H1 (cell line): ENCODE measurements at regions not wholly inside any gene's neighbourhood (a gene's known extent, or its start where the extent isn't known, plus 50 kb on each side); places are given as distances from the start of the nearest gene placed in this dataset.

Source experiments
- CTCF ChIA-PET: fragments of 300-600 bp; sonication (Branson Sonifier 250); formaldehyde crosslinking; loops from one replicate; lab custom pipeline; 2021; ENCODE audit not compliant: partially characterized antibody; lab: Charles Lee
- POLR2A ChIA-PET: fragments of 300-600 bp; sonication (Branson Sonifier 250); formaldehyde crosslinking; loops from one replicate; lab custom pipeline; 2021; ENCODE audit warnings: inconsistent platforms; ENCODE audit not compliant: partially characterized antibody; lab: Charles Lee
- DNase-seq, 2 experiments: peaks; one replicate each; pipeline versions ENCODE4 v3.0.0 to v3.0.0-alpha.2; 2010 to 2022; ENCODE audit warnings: low spot score in 2 of 2, low read depth in 1 of 2, mixed read lengths in 1 of 2
- FAIRE-seq: peaks from 2 replicates; lab custom pipeline; 2011; peaks lifted over from hg19 to GRCh38; lab: Jason Lieb, UNC
- H2AFZ ChIP-seq: 2 replicates; pipeline ENCODE4 v1.8.1; 2012; ENCODE audit warnings: low read length, inconsistent platforms
- H2AK5ac ChIP-seq: 2 replicates; pipeline ENCODE4 v1.6.1; 2013; ENCODE audit warnings: low read depth, low read length
- H2BK120ac ChIP-seq: replicated peaks from 2 replicates; pipeline ENCODE3; 2013; ENCODE audit warnings: low read depth, low read length, inconsistent platforms
- H2BK12ac ChIP-seq: 2 replicates; pipeline ENCODE4 v1.6.1; 2013; ENCODE audit warnings: low read depth, low read length
- H2BK15ac ChIP-seq: 2 replicates; pipeline ENCODE4 v1.6.1; 2013; ENCODE audit warnings: low read length
- H2BK20ac ChIP-seq: 2 replicates; pipeline ENCODE4 v1.6.1; 2013; ENCODE audit warnings: low read length
- H2BK5ac ChIP-seq: 2 replicates; pipeline ENCODE4 v1.6.1; 2013; ENCODE audit warnings: low read depth, low read length
- H3K14ac ChIP-seq: 2 replicates; pipeline ENCODE4 v1.6.1; 2013; ENCODE audit warnings: inconsistent platforms; ENCODE audit not compliant: insufficient read length
- H3K18ac ChIP-seq: 2 replicates; pipeline ENCODE4 v1.6.1; 2013; ENCODE audit warnings: low read length; ENCODE audit errors: extremely low read depth
- H3K23ac ChIP-seq: 2 replicates; pipeline ENCODE4 v1.6.1; 2013; ENCODE audit warnings: inconsistent platforms; ENCODE audit not compliant: insufficient read length
- H3K23me2 ChIP-seq: 2 replicates; pipeline ENCODE4 v1.6.1; 2013; ENCODE audit warnings: low read depth, low read length
- H3K27ac ChIP-seq: 2 replicates; pipeline ENCODE4 v1.6.1; 2011; ENCODE audit warnings: low read depth, low read length, inconsistent platforms
- H3K27me3 ChIP-seq, 4 experiments: replicated peaks in 1 of 4; 1 replicate in 1 of 4; 2 replicates in 3 of 4; pipeline versions ENCODE4 v1.6.1 to v1.8.1; 2011 to 2013; ENCODE audit warnings: low read length in 3 of 4, mild to moderate bottlenecking in 3 of 4, inconsistent platforms in 2 of 4, mixed read lengths in 2 of 4, moderate library complexity in 1 of 4; ENCODE audit not compliant: control insufficient read depth in 3 of 4, insufficient read depth in 3 of 4; ENCODE audit errors: extremely low read depth in 1 of 4
- H3K36me3 ChIP-seq, 4 experiments: 2 replicates each; pipeline versions ENCODE4 v1.6.1 to v1.8.1; 2011 to 2013; ENCODE audit warnings: mild to moderate bottlenecking in 4 of 4, low read length in 3 of 4, moderate library complexity in 2 of 4, control low read depth in 1 of 4, inconsistent platforms in 1 of 4; ENCODE audit not compliant: insufficient read depth in 4 of 4, control insufficient read depth in 2 of 4
- H3K4ac ChIP-seq: replicated peaks from 2 replicates; pipeline ENCODE3; 2013; ENCODE audit warnings: low read length, low read depth, mixed read lengths, inconsistent platforms; ENCODE audit not compliant: insufficient read length
- H3K4me1 ChIP-seq, 4 experiments: replicated peaks in 1 of 4; 1 replicate in 1 of 4; 2 replicates in 3 of 4; pipeline versions ENCODE4 v1.6.1 to v1.8.1; 2011 to 2013; ENCODE audit warnings: low read length in 3 of 4, inconsistent platforms in 2 of 4, mixed read lengths in 1 of 4; ENCODE audit not compliant: insufficient read depth in 4 of 4, control insufficient read depth in 3 of 4
- H3K4me2 ChIP-seq, 2 experiments: 2 replicates each; pipeline versions ENCODE4 v1.6.1 to v1.8.1; 2011 to 2013; ENCODE audit warnings: low read depth in 2 of 2, low read length in 2 of 2, control low read depth in 1 of 2, inconsistent platforms in 1 of 2, mild to moderate bottlenecking in 1 of 2; ENCODE audit not compliant: insufficient read depth in 1 of 2
- H3K4me3 ChIP-seq, 4 experiments: fragments of 200-600, 300-600 bp in 1 of 4; sonication (generic), shearing (Covaris generic), sonication (Bioruptor Twin) in 1 of 4; 2 replicates each; pipeline versions ENCODE4 v1.5.1 to v1.8.1; 2011 to 2016; ENCODE audit warnings: low read length in 4 of 4, low read depth in 3 of 4, control low read depth in 2 of 4, inconsistent platforms in 2 of 4, mild to moderate bottlenecking in 2 of 4, mixed read lengths in 1 of 4, moderate library complexity in 1 of 4; ENCODE audit not compliant: insufficient read depth in 2 of 4; ENCODE audit errors: extremely low read depth in 1 of 4
- H3K56ac ChIP-seq: replicated peaks from 2 replicates; pipeline ENCODE3; 2013; ENCODE audit warnings: low read depth, mild to moderate bottlenecking, mixed read lengths, low read length, inconsistent platforms; ENCODE audit not compliant: insufficient read length
- H3K79me1 ChIP-seq: 2 replicates; pipeline ENCODE4 v1.6.1; 2013; ENCODE audit warnings: low read depth, low read length, control low read depth
- H3K79me2 ChIP-seq, 2 experiments: 2 replicates each; pipeline versions ENCODE4 v1.6.1 to v1.8.1; 2012 to 2013; ENCODE audit warnings: low read length in 2 of 2, mild to moderate bottlenecking in 2 of 2, inconsistent platforms in 1 of 2; ENCODE audit not compliant: insufficient read depth in 2 of 2, control insufficient read depth in 1 of 2
- H3K9ac ChIP-seq, 4 experiments: replicated peaks in 1 of 4; 1 replicate in 1 of 4; 2 replicates in 3 of 4; pipeline versions ENCODE4 v1.6.1 to v1.8.1; 2011 to 2013; ENCODE audit warnings: low read depth in 3 of 4, low read length in 3 of 4, control low read depth in 2 of 4, mild to moderate bottlenecking in 2 of 4, moderate library complexity in 2 of 4, inconsistent platforms in 1 of 4; ENCODE audit errors: extremely low read depth in 1 of 4
- H3K9me3 ChIP-seq, 2 experiments: 2 replicates each; pipeline versions ENCODE4 v1.6.1 to v1.8.1; 2012 to 2013; ENCODE audit warnings: mild to moderate bottlenecking in 2 of 2, moderate library complexity in 2 of 2, control low read depth in 1 of 2, inconsistent platforms in 1 of 2, low read depth in 1 of 2, low read length in 1 of 2, mixed read lengths in 1 of 2; ENCODE audit not compliant: insufficient read depth in 2 of 2
- H4K20me1 ChIP-seq, 2 experiments: replicated peaks in 1 of 2; 2 replicates each; pipeline versions ENCODE3 to v1.8.1; 2011 to 2013; ENCODE audit warnings: inconsistent platforms in 2 of 2, low read length in 2 of 2, mild to moderate bottlenecking in 1 of 2; ENCODE audit not compliant: insufficient read depth in 2 of 2, control insufficient read depth in 1 of 2
- H4K5ac ChIP-seq: 2 replicates; pipeline ENCODE4 v1.6.1; 2013; ENCODE audit warnings: low read length, low read depth, mixed read lengths, inconsistent platforms; ENCODE audit not compliant: insufficient read length
- H4K8ac ChIP-seq: 2 replicates; pipeline ENCODE4 v1.8.0; 2013; ENCODE audit warnings: mild to moderate bottlenecking, moderate library complexity, low read length, inconsistent platforms; ENCODE audit not compliant: insufficient read depth; ENCODE audit errors: extremely low read depth
- H4K91ac ChIP-seq: replicated peaks from 2 replicates; pipeline ENCODE3; 2013; ENCODE audit warnings: low read length, mixed read lengths, inconsistent platforms; ENCODE audit not compliant: insufficient read length
- ATF3 ChIP-seq: IDR thresholded peaks from 2 replicates; pipeline ENCODE4 v1.6.1; 2011; ENCODE audit warnings: low read depth, mild to moderate bottlenecking, low read length; ENCODE audit not compliant: insufficient read depth
- CBX8 ChIP-seq: fragments of 300-800, 300-1000 bp; sonication (generic); IDR thresholded peaks from 2 replicates; pipeline ENCODE4 v1.7.1; 2016; ENCODE audit warnings: low read depth, low read length, borderline replicate concordance
- E2F6 ChIP-seq: IDR thresholded peaks from 2 replicates; pipeline ENCODE4 v1.6.1; 2012; ENCODE audit warnings: inconsistent platforms
- EGR1 ChIP-seq: IDR thresholded peaks from 2 replicates; pipeline ENCODE4 v1.6.1; 2011; ENCODE audit warnings: low read depth, low read length, borderline replicate concordance
- GTF2F1 ChIP-seq: IDR thresholded peaks from 2 replicates; pipeline ENCODE4 v1.6.1; 2012; ENCODE audit warnings: low read depth, low read length, improper control_type of control experiment, borderline replicate concordance
- PHF8 ChIP-seq: fragments of 200-600 bp; sonication (generic); conservative IDR thresholded peaks from 2 replicates; pipeline ENCODE4 v1.7.1; 2012; ENCODE audit warnings: low read depth, mild to moderate bottlenecking, inconsistent platforms, low read length, moderate library complexity
- RBBP5 ChIP-seq: IDR thresholded peaks from 2 replicates; pipeline ENCODE4 v1.7.1; 2012; ENCODE audit warnings: low read depth, mild to moderate bottlenecking, inconsistent platforms, low read length, moderate library complexity, borderline replicate concordance
- SAP30 ChIP-seq: fragments of 300-600 bp; sonication (generic); IDR thresholded peaks from 2 replicates; pipeline ENCODE4 v1.7.1; 2012; ENCODE audit warnings: low read length, moderate library complexity, mild to moderate bottlenecking, inconsistent platforms; ENCODE audit not compliant: insufficient read depth, insufficient replicate concordance
- SUZ12 ChIP-seq: fragments of 200-600 bp; sonication (generic); IDR thresholded peaks from 2 replicates; pipeline ENCODE4 v1.6.1; 2012; ENCODE audit warnings: mild to moderate bottlenecking, inconsistent platforms, low read length, moderate library complexity, mixed read lengths
- TBP ChIP-seq: IDR thresholded peaks from 2 replicates; pipeline ENCODE4 v1.6.1; 2011; ENCODE audit warnings: low read depth, low read length, improper control_type of control experiment
- USF2 ChIP-seq: IDR thresholded peaks from 2 replicates; pipeline ENCODE4 v1.6.1; 2011; ENCODE audit warnings: low read length, improper control_type of control experiment

GRCh38 chr4:138772366-138772765, 243.2 kb upstream of the NOCT start:
- Histone ChIP-seq H2AK5ac (no peak overlapping the region), H3K27me3 (no peaks in the 10 kb centered on the region), H3K4me1 (no peaks in the 10 kb centered on the region), H3K36me3 (no peaks in the 10 kb centered on the region), H3K56ac (no peak overlapping the region), H4K91ac (no peak overlapping the region), H3K4me3 (no peak overlapping the region), H2AFZ (no peak overlapping the region), H4K20me1 (no peaks in the 10 kb centered on the region), H4K8ac (no peak overlapping the region), H2BK15ac (no peak overlapping the region), H2BK12ac (no peak overlapping the region), H2BK120ac (no peak overlapping the region), H3K79me2 (no peaks in the 10 kb centered on the region), H2BK5ac (no peak overlapping the region), H3K4ac (no peak overlapping the region), H3K23ac (no peak overlapping the region), H3K23me2 (no peaks in the 10 kb centered on the region), H3K79me1 (no peaks in the 10 kb centered on the region), H3K14ac (no peak overlapping the region), H3K18ac (no peak overlapping the region), H3K27ac (no peak overlapping the region), H3K4me2 (no peak overlapping the region), H3K9me3 (no peaks in the 10 kb centered on the region), H3K9ac (no peak overlapping the region), H2BK20ac (no peak overlapping the region), H4K5ac (no peak overlapping the region)
- CTCF ChIA-PET: interaction anchor here (1.0 to 2.5 kb wide), 2 partner anchors 19 to 99 kb away, joined by 4 to 9 read pairs; no protein-coding TSS in a partner anchor
- TF ChIP-seq SUZ12 (no peak), USF2 (no peak), PHF8 (no peak), TBP (no peak), RBBP5 (no peak), ATF3 (no peak), CBX8 (no peak), E2F6 (no peak), GTF2F1 (no peak), EGR1 (no peak), SAP30 (no peak)
- POLR2A ChIA-PET: no interaction called here
- FAIRE-seq: no peak
- DNase-seq: no peak
